ENCODE measurements at regions not wholly inside any gene's neighbourhood (a gene's known extent, or its start where the extent isn't known, plus 50 kb on each side); places are given as distances from the start of the nearest gene placed in this dataset.

GRCh38 chr10:3333426-3333825 lies 160.8 kb upstream of the PITRM1 start:
- H3K27ac ChIP-seq, result no peak overlapping the region
- TF ChIP-seq CTCF (IDR thresholded peaks at IDR 0.05) (no peak), ZFX (IDR thresholded peaks at IDR 0.05; ENCODE audit: borderline replicate concordance) (no peak)

- TF ChIP-seq ZFX (IDR thresholded peaks at IDR 0.05; ENCODE audit: borderline replicate concordance), result no peak
- no peak for TF ChIP-seq CTCF (IDR thresholded peaks at IDR 0.05)
- H3K27ac ChIP-seq, result no peak overlapping the region
Observed at GRCh38 chr10:3331690-3332230, 159.2 kb upstream of the PITRM1 start.

- no peak overlapping the region for H3K27ac ChIP-seq
- no peak for TF ChIP-seq ZFX (IDR thresholded peaks at IDR 0.05; ENCODE audit: borderline replicate concordance)
- no peak for TF ChIP-seq CTCF (IDR thresholded peaks at IDR 0.05)
Observed at GRCh38 chr10:3331187-3331586, 158.6 kb upstream of the PITRM1 start.

- TF ChIP-seq ZFX (IDR thresholded peaks at IDR 0.05; ENCODE audit: borderline replicate concordance), result no peak
- TF ChIP-seq CTCF (IDR thresholded peaks at IDR 0.05), result no peak
Observed at GRCh38 chr10:3330663-3331062, 158.1 kb upstream of the PITRM1 start.

GRCh38 chr10:3325954-3326750 lies 153.6 kb upstream of the PITRM1 start:
- no peak for TF ChIP-seq CTCF (IDR thresholded peaks at IDR 0.05)
- TF ChIP-seq ZFX (IDR thresholded peaks at IDR 0.05; ENCODE audit: borderline replicate concordance), result no peak
- no peak overlapping the region for H3K27ac ChIP-seq

More at GRCh38 chr10:3330663-3331062, 158.1 kb upstream of the PITRM1 start:
- no peak overlapping the region for H3K27ac ChIP-seq

GRCh38 chr10:3324612-3325038 lies 152.0 kb upstream of the PITRM1 start:
- TF ChIP-seq ZFX (IDR thresholded peaks at IDR 0.05; ENCODE audit: borderline replicate concordance), result no peak

GRCh38 chr10:3323865-3324498 lies 151.4 kb upstream of the PITRM1 start:
- no peak overlapping the region for H3K27ac ChIP-seq
- no peak for TF ChIP-seq CTCF (IDR thresholded peaks at IDR 0.05)
- TF ChIP-seq ZFX (IDR thresholded peaks at IDR 0.05; ENCODE audit: borderline replicate concordance), result no peak

More at GRCh38 chr10:3324612-3325038, 152.0 kb upstream of the PITRM1 start:
- no peak overlapping the region for H3K27ac ChIP-seq

Data from 22Rv1 (cell line).